ENCODE measurements at regions not wholly inside any gene's neighbourhood (a gene's known extent, or its start where the extent isn't known, plus 50 kb on each side); places are given as distances from the start of the nearest gene placed in this dataset.
"Not testable (repeated sequence)": the region's sequence is repeated elsewhere in the genome, so short reads cannot be mapped to it uniquely, and the experiment has no call there.

DNA sequence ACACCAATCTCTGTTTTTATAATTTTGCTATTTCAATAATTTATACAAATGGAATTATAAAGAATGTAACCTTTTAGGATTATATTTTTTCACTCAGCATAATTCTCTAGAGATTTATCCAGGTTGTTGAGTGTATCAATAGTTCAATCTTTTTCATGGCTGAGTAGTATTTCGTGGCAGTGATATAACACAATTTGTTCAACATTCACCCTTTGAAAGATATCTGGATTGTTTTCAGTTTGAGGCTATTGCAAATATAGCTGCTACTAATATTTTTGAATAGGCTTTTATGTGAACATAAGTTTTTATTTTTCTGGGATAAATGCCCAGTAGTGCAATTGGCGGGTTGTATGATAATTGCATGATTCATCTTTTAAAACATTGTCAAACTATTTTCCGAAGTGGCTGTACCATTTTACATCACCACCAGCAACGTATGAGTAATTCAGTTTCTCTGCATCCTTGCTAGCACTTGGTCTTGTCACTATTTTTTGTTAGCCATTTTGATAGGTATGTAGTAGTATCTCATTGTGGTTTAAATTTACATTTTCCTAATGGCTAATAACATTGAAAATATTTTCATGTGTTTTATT lies 55.6 kb upstream of the ABCD3 start:
- Mint-ChIP-seq H3K27ac (no peak overlapping the region), H3K4me1 (no peaks in the 10 kb centered on the region), H3K36me3 (no peaks in the 10 kb centered on the region), H3K27me3 (no peaks in the 10 kb centered on the region), H3K9me3 (peaks cover 9% of the 10 kb centered on the region), H3K4me3 (no peak overlapping the region)
- ATAC-seq = no peak

DNA sequence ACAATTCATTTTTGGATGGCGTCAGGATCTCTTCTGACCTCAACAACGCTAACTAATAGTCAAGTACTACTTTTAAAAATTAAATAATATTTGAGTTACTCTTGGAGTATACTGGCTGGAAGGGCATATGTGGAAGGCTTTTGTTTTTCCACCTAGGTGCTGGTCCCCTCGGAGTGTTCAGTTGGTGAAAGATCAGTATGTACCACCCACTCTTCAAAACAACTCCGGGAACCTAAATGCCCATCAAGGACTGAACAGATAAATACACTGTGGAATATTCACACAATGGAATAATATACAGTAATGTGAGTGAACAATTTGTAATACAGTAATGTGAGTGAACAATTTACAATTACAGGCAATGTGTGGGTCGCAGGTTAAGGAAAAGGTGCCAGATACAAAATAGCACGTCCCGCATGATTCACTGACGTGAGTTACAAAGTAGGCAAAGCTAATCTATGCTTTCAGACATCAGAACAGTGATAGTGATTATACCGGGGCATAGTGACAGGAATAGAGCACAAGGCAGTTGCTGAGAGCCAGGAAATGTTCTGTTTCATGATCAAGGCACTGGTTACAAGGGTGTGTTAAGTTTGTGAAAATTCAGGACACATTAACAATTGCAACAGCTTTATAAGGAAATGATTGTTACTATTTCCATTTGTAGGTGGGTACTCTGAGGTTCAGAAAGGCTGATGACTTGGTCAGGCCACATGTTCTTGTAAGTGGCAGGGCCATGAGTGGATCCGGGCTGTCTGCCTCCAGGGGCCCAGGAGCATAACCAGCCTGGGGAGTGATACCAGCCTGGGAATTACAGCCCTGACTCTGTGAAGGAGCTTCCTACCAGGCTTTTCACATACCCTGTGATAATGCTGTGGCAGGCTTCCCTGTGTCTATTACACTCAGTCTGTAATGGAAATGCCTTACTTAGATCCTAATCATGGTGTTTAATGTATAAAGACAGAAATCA lies 59.3 kb upstream of the ABCD3 start:
- Mint-ChIP-seq H3K27ac (no peak overlapping the region), H3K36me3 (no peaks in the 10 kb centered on the region), H3K9me3 (peaks cover 6% of the 10 kb centered on the region), H3K4me1 (no peaks in the 10 kb centered on the region), H3K27me3 (peaks cover 11% of the 10 kb centered on the region), H3K4me3 (no peak overlapping the region)
- ATAC-seq = no peak

DNA sequence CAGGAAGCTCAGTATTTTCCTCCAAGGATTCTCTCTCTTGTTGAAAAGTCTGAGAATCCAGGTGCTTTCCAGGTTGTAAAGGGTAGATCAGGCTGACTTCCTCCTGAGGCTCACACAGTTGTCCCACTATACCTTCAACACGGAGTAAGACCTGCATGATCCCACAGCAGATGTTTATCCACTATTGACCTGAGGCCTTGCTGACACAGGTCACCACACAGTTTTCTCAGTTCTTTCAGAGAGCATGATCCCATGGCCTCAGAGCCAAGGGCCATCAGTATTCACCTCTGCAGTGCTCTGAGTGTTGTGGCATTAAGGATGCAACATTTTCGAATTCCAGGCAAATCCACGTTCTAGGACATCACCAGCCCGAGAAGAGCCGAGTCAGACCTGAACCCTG lies 60.5 kb upstream of the ABCD3 start:
- Mint-ChIP-seq H3K36me3 (no peaks in the 10 kb centered on the region), H3K27me3 (peaks cover 20% of the 10 kb centered on the region), H3K4me3 (no peak overlapping the region), H3K9me3 (peaks cover 3% of the 10 kb centered on the region), H3K4me1 (no peaks in the 10 kb centered on the region), H3K27ac (no peak overlapping the region)
- ATAC-seq = no peak

DNA sequence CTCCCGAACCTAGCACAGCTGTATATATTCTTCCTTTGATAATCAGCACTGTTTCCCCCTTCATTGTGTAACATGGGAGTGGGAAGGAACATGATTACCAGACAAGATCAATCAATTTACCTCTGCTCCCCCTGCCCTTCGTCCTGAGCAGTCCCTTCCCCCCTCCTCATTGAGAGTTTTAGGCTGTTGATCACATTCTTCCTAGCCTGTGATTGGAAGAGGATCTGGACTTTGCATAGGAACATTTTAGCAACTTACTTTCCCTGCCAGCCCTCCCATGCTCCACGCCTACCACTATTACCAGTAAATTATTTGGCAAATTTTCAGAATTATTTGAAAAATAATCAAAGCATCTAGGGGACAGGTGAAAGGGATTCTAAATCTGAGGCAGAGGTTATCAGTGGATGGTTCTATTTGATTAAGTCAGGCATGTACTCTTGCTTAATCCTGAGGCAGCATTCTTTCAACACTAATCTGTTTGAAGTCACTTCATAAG lies 62.7 kb upstream of the ABCD3 start:
- Mint-ChIP-seq H3K27ac (no peak overlapping the region), H3K27me3 (peaks cover 20% of the 10 kb centered on the region), H3K36me3 (no peaks in the 10 kb centered on the region), H3K4me1 (no peaks in the 10 kb centered on the region), H3K4me3 (no peak overlapping the region), H3K9me3 (no peaks in the 10 kb centered on the region)
- ATAC-seq = no peak

DNA sequence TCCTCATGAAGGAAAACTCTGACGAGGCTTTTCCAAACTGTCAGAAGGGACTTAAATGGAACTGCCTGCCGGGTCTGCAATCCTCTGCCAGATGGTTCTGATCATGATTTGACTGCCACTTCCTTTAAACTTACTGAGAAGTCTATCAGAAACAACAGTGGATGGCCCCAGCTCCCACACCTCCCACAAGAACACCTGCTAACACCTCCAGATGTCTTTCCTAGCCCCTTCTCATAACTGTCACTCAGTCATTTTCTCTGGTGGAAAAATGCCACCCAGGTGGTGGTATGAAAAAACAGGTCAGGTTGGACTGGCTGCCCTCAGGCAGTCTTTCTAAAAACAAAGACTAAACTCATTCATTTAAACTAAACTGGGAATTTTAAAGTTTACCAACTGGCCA lies 66.7 kb upstream of the ABCD3 start:
- Mint-ChIP-seq H3K27me3 (peaks cover 20% of the 10 kb centered on the region), H3K4me1 (no peaks in the 10 kb centered on the region), H3K4me3 (no peak overlapping the region), H3K36me3 (no peaks in the 10 kb centered on the region), H3K27ac (no peak overlapping the region), H3K9me3 (no peaks in the 10 kb centered on the region)
- no peak for ATAC-seq

DNA sequence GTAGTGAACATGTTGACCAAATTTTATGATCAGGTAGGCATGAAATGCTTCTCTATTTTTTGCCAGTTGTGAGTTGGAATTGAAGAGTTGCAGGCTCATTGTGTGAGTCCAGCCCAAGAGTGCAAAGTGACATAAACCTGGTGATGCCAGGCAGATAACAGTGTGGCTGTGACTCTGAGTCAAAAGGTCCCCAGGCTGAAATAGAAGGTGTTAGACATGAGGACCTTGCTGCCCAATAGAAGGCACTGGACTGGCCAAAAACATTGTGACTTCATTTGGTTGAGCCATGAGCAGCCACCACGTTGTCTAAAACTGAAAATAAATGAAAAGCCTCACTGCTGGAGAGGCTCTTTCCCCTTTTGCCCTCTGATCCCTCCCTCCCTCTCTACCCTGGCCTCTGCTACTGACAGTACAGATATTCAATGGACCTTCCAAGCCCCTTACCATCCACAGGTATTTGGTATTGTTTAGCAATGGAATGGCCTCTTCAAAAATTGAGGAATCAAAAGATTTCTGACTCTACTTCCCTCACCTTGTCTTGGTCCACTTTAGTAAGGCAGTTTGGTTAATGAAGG lies 67.8 kb upstream of the ABCD3 start:
- peaks cover 19% of the 10 kb centered on the region for H3K27me3 Mint-ChIP-seq
- H3K27ac Mint-ChIP-seq = no peak overlapping the region
- ATAC-seq = no peak
- H3K9me3 Mint-ChIP-seq = no peaks in the 10 kb centered on the region
- no peaks in the 10 kb centered on the region for H3K4me1 Mint-ChIP-seq
- no peak overlapping the region for H3K4me3 Mint-ChIP-seq
- no peaks in the 10 kb centered on the region for H3K36me3 Mint-ChIP-seq

DNA sequence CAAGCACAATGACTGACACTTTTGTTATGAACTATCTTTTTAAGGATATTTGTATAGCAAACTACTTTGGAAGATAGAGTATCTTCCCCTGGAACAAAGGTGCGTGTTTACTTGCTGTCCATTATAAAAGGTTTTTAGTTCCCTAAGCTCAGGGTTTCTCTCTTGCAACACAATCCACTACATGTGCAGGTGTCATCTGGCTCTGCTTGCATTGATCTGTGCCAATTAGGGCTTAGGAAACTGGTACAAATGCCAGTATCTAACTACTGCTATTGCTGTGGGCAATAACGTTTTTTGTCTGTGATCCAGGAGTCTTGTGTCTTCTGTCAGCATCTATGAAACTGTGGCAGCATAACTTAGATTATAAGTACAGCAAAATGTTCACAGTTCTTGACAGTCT lies 68.3 kb upstream of the ABCD3 start:
- Mint-ChIP-seq H3K27me3 (peaks cover 20% of the 10 kb centered on the region), H3K9me3 (no peaks in the 10 kb centered on the region), H3K36me3 (no peaks in the 10 kb centered on the region), H3K4me1 (no peaks in the 10 kb centered on the region), H3K27ac (no peak overlapping the region), H3K4me3 (no peak overlapping the region)
- ATAC-seq = no peak

DNA sequence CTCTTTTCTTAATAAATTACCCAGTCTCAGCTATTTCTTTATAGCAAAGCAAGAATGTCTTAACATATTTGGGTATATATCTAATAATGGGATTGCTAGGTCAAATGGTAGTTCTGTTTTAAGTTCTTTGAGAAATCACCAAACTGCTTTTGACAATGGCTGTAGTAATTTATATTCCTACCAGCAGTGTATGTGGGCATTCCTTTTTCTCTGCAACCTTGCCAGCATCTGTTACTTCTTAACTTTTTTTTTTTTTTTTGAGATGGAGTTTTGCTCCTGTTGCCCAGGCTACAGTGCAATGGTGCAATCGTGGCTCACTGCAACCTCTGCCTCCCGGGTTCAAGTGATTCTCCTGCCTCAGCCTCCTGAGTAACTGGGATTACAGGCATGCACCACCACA lies 69.8 kb upstream of the ABCD3 start:
- H3K4me1 Mint-ChIP-seq, H3K9me3 Mint-ChIP-seq, H3K27ac Mint-ChIP-seq, H3K4me3 Mint-ChIP-seq, ATAC-seq, H3K36me3 Mint-ChIP-seq: not testable (repeated sequence)
- H3K27me3 Mint-ChIP-seq = peaks cover 24% of the 10 kb centered on the region

DNA sequence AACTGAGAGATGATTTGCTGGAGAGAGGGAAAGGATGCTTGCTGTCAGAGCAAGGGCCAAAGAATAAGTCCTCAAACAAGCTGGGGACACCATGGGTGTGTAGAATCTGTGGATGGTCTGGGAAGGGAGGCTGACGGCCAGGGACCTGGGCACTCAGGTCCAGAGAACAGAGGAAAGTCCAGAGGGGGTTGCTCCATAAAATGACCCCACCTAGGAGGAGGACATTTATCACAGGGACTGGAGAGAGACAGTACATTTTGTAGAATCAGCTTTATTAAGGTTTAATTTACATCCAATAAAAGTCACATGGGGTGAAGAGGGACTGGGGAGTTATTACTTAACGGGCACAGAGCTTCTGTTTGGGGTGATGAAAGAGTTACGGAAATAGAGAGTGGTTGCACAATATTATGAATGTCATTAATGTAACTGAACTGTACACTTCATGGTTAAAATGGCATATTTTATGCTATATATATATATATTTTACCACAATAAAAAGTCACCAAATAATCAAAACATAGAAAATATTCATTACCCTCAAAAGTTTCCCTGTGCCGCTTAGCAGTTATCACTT lies 73.0 kb upstream of the ABCD3 start:
- ATAC-seq = no peak
- no peaks in the 10 kb centered on the region for H3K4me1 Mint-ChIP-seq

DNA sequence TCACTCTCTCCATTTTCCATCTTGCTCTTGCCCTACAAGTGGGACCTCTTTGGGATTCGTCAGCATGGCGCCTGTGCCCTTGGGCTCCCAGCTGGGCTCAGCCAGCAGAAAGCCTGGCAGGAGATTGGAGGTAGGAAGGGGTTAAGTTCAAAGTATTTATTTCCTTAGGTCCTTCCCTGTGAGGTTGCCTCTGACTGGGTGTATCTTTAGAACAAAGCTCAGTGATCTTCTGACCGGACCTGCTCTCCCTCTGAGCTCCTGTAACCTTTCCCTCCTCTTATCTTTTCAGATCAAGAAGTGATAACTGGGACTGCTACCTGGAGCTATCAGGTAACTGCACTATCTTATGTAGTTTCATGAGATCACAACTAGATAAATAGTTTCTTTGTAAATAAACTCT lies 75.8 kb upstream of the ABCD3 start:
- H3K27me3 Mint-ChIP-seq = peaks cover 30% of the 10 kb centered on the region
- no peak for ATAC-seq
- no peaks in the 10 kb centered on the region for H3K36me3 Mint-ChIP-seq
- no peak overlapping the region for H3K4me3 Mint-ChIP-seq
- no peak overlapping the region for H3K27ac Mint-ChIP-seq
- no peaks in the 10 kb centered on the region for H3K9me3 Mint-ChIP-seq
- H3K4me1 Mint-ChIP-seq = no peaks in the 10 kb centered on the region

More for the DNA sequence above, 73.0 kb upstream of the ABCD3 start:
- H3K9me3 Mint-ChIP-seq = no peaks in the 10 kb centered on the region
- H3K36me3 Mint-ChIP-seq = no peaks in the 10 kb centered on the region
- H3K27ac Mint-ChIP-seq = no peak overlapping the region
- peaks cover 21% of the 10 kb centered on the region for H3K27me3 Mint-ChIP-seq
- H3K4me3 Mint-ChIP-seq = no peak overlapping the region

DNA sequence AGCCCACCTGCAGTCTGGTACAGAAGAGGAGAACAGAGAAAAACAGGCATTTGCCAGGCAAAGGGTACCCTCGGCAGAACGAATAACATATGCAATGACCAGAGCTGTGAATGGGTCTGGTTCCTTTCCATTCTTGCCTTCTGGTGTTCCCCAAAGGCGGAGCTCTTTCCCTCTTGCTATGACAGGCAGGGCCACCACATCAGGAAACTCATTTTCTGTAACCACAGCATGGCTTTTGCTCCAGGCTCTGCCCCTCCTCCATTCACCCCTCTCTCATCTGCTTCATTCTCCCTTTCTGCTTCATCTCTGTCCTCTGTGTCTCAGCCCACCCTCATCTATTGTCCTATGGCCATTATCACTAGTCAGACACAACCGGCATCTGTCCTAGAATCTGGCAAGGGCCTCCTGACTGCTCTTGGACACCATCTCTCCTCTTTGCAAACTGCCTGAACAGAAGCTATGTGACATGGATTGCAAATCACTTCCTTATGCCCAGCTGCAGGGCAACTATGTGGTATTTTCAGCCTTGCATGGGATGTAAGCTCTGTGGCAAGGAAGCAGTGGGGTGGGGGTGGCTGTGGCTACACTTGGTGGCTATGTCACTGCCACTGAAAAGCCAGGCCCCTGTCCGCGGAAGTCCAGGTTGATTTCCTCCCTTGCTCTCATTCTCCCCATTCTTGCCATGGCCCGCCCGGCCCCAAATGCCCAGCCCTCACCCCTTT lies 78.8 kb upstream of the ABCD3 start:
- Mint-ChIP-seq H3K9me3 (no peaks in the 10 kb centered on the region), H3K4me1 (no peaks in the 10 kb centered on the region), H3K4me3 (no peak overlapping the region), H3K27me3 (peaks cover 15% of the 10 kb centered on the region), H3K27ac (no peak overlapping the region), H3K36me3 (no peaks in the 10 kb centered on the region)
- ATAC-seq = no peak

DNA sequence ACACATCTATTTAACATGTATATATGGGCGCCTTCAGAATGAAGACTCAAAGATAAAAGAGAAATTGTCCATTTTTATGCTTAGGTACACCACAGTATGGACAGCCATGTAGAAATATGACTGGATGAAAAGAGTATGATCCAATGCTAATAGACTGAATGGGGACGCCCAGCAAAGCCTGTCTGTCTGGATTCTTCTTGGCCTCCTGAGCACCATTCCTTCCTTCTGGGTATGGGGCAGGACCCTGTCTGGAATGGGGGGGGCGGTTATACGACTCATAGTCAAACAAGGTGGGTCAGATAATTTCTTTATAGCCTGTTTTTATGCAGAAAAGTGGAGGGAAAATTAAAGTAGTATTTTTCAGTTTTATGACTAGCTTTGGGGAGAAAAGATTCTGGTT lies 81.2 kb upstream of the ABCD3 start:
- ATAC-seq = no peak
- Mint-ChIP-seq H3K27me3 (peaks cover 10% of the 10 kb centered on the region), H3K9me3 (no peaks in the 10 kb centered on the region), H3K27ac (no peak overlapping the region), H3K4me1 (no peaks in the 10 kb centered on the region), H3K36me3 (no peaks in the 10 kb centered on the region), H3K4me3 (no peak overlapping the region)

DNA sequence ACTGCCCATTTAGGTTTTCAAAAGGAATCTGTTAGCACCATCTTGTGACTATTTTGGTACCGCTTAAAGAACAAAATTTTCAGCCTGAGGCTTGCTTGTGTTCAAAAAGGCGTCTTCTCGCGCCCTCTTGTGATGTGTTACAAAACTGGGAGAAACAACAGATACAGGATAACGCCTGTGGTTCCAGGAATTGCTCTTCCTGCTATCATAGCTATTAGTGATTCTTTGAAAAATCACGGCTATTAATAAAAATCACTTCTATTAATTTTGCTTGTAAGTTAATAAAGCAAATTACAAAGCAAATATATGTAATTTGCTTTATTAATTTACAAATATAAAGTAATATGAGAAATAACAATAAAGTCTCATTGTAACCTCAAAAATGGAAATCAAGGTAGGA lies 82.2 kb upstream of the ABCD3 start:
- no peaks in the 10 kb centered on the region for H3K9me3 Mint-ChIP-seq
- no peak overlapping the region for H3K27ac Mint-ChIP-seq
- H3K4me1 Mint-ChIP-seq = no peaks in the 10 kb centered on the region

DNA sequence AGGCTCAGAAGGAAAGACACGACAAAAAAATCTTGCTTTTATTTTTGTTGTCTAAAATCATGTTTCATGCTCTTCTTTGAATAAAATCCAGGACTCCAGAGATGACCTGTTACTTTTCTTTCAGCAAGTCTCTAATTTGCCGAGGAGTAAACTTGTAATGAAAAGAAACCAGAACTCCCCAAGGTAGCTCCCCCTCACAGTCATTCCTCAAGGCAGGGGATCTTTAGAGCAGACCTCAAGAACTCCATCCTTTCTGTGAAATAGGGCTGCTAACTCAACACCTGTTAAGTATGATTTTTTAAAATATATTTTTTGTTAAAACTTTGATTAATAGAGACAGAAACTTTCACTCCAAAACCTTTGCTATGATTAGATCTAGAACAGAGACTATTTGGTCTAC lies 82.7 kb upstream of the ABCD3 start:
- Mint-ChIP-seq H3K27ac (no peak overlapping the region), H3K36me3 (no peaks in the 10 kb centered on the region)
- ATAC-seq = no peak

More for the DNA sequence above, 82.2 kb upstream of the ABCD3 start:
- H3K36me3 Mint-ChIP-seq = no peaks in the 10 kb centered on the region
- peaks cover 10% of the 10 kb centered on the region for H3K27me3 Mint-ChIP-seq
- no peak for ATAC-seq
- no peak overlapping the region for H3K4me3 Mint-ChIP-seq

DNA sequence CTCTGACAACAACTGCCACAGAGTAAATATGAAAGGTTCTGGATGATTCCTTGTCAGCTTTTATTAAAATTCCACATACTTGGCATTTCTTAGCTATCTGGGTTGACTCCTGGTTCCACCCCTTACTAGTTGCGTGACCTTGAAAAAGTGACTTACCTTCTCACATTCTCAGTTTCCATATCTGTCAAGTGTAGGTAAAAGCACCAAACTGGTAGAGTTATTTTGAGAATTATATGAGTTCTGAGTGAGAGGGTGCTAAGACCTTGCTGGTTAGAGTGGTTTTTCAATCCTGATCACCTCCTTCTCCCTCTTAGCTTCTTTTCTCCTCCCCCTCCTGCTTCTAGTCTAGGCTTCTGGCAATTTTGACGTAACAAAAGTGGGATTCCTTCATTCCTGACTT lies 83.4 kb upstream of the ABCD3 start:
- H3K9me3 Mint-ChIP-seq = no peaks in the 10 kb centered on the region
- no peaks in the 10 kb centered on the region for H3K4me1 Mint-ChIP-seq
- no peaks in the 10 kb centered on the region for H3K36me3 Mint-ChIP-seq
- ATAC-seq = no peak
- H3K27ac Mint-ChIP-seq = no peak overlapping the region
- H3K27me3 Mint-ChIP-seq = peaks cover 16% of the 10 kb centered on the region
- no peak overlapping the region for H3K4me3 Mint-ChIP-seq

More for the DNA sequence above, 82.7 kb upstream of the ABCD3 start:
- H3K4me1 Mint-ChIP-seq = no peaks in the 10 kb centered on the region
- H3K4me3 Mint-ChIP-seq = no peak overlapping the region
- H3K9me3 Mint-ChIP-seq = no peaks in the 10 kb centered on the region
- H3K27me3 Mint-ChIP-seq = peaks cover 14% of the 10 kb centered on the region

Measured in stimulated activated memory B cell treated with anti-CD40 and anti-IgM and Interleukin-4, amounts not matched to agents 10 μg/mL and 1 μg/mL and 100 μg/mL, for 72 hours (primary cell).